Stimulated activated CD8-positive, alpha-beta memory T cell treated with anti-CD3 and anti-CD28 coated beads, Interleukin-4, amount 100 ng/mL, for 48 hours (primary cell): ENCODE measurements at regions not wholly inside any gene's neighbourhood (a gene's known extent, or its start where the extent isn't known, plus 50 kb on each side); places are given as distances from the start of the nearest gene placed in this dataset.

Experiments
- DNase-seq: peaks from one replicate; pipeline ENCODE4 v3.0.0-alpha.2; 2020

DNA sequence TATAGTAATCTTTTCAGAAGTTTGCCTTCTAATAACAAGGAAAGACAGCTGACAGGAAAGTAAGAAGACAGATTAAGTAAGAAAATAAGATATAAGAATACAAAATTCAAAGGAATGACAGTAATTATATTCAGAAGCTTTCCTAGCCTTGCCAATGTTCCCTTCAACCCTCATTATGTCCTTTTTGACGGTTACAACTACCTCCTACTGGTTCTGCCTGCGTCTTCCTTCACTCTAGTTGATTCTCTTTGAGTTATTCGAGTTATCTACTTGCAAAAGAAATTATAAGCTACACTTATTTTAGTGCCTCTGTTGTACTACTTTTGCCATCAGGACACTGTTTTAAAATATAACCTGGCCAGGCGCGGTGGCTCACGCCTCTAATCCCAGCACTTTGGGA, 218.9 kb upstream of the GYPC start:
- no peak for DNase-seq

DNA sequence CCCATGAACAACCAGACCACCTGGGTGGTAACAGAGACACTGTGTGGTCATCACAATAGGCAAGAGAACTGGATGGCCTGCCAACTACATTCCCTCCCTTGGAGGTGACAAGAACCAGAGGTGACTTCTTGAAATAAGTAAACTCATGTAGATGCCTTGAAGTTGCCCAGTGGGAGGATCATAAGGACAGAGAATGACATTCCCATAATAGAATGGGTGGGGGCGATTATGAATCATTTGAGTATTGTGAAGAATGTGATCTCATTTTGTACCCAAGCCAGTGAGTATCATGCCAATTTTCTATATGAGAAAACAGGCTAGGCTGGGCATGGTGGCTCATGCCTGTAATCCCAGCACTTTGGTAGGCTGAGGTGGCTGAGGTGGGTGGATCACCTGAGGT, 211.4 kb upstream of the GYPC start:
- DNase-seq, result no peak

DNA sequence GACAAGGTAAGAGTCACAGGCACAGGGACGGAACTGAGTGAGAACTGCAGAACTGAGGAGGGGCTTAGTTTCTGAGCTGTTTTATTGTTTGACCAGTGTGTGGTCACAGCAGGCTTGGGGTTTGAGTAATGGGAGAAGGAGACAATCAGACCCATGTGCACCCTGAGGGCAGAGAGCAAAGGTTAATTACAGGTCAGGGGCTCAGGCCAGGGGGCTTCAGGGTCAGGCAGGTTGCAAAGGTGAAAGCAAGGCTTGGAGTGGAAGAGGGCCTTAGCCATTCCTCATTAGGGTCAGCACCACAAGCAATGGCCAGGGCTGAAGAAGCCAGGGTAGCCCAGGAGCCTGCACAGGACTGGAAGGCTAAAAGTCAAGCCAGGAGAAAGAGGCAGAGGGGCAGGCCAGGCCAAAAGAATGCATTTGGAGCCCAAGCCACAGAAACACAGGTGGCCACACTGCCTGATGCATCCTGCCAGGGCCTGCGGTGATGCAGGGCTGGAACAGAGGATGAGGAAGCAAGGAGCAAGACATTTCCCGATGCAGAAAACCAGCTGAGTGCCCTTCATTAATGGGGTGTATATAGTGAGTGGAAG, 209.8 kb upstream of the GYPC start:
- no peak for DNase-seq

DNA sequence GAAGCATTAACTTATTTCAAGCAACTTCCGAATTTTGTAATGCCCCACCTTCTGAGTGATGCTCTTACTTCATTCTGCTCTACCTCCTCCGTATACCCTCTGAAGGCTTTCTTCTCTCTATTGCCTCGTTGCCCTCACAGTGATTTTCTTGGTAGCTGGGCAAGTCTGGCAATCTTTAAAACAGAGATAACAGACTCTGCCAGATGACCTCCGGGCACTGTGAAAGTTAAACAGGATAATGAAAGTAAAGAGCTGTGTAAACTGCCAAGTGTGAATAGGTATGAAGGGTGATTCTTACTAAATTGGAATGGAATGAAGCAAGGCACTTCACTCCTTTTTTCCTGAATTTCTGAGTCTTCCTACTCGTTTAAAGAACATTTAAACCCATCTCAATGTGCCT, 207.3 kb upstream of the GYPC start:
- DNase-seq, result no peak

DNA sequence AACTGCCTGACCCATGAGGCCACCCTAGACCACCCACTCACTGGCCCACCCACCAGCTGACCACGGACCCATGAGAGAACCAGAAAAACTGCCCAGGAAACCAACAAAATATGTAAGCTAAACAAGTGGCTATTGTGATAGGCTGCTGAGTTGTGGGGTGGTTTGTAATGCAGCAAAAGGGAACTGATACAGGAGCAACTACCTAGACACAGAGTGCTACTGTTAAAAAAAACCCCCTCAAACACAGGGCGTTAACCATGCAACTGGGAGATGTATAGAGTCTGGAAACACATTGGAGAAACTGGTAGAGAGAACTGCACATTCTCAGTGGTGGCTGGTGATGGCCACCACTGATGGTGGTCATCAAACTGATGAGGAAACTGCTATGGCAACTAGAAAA, 206.3 kb upstream of the GYPC start:
- no peak for DNase-seq

DNA sequence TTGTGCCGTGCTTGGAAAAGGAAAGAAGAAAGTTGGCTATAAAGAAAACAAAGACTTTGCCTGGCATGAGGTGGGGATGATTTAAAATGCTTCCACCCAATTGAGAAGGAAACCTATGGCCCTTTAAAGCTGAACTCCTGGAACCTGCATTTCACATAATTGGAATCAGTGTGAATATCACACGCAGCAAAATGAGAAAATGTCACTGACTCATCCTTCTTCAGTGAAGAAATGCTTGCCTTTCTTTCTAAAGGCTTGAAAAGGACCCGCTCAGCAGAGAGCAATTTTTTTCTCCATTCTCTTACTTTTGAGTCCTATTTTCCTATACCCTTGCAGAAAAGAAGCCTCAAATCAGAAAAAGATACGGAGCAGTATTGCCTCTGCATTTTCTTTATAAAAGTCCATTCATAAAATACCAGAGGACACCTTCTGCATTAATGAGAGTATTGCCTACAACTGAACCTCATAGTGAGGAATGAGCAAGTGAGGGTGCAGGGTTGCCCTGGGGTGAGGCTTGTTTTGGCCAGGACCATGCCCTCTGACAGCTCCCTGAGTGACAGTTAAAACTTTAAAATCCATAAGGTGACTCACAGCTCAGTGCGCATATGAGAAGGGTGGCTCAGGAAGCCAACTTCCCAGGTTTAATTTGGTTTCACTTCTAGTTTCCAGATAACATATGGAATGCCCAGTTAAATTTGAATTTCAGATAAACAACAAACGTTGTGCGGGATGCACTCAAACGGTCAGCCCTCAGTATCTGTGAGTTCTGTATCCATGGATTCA, 191.9 kb upstream of the GYPC start:
- no peak for DNase-seq

DNA sequence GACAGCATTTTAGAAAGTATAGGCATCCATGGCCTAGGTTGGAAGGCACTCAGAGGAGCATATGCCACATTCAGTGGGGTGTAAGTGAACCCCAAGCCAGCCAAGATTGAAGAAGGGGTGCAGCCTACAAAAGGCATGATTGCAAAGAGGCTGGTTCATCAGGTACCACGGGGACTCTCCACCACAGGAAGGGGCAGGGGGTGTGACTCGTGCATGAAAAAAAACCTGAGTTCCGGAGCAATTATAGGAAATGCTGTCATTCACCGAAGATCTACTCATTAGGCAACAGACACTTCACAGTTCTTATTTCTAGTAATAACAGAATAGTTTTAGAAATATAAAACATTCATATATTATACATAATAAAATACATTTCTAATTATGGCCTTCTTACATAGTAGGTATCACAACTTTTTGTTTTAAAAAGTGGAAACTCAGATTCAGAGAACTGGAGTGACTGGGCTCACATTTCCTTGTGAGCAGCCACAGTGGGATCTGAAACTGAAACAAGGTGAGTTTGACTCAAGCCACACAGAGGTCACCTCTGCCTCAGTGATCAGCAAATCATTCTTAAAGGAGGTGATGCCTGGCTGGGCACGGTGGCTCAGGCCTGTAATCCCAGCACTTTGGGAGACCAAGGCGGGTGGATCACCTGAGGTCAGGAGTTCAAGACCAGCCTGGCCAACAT, 188.4 kb upstream of the GYPC start:
- DNase-seq, result no peak

DNA sequence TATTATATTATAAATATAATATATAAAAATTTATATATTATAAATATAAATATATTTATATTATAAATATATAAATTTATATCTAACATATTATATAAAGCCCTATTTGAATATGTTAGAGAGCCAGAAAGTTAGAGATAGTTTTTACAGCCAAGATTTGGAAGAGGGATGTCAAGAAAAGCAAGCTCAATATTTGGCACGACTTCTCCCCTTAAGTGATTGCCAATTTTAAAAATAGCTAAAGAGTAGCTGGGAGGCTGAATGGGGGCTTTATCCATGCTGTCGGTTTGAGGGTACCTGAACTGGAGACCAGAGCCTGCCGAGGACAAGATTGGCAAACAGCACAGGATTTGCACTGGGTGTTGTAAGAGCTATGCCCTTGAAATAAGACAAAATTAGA, 180.9 kb upstream of the GYPC start:
- DNase-seq, result no peak

DNA sequence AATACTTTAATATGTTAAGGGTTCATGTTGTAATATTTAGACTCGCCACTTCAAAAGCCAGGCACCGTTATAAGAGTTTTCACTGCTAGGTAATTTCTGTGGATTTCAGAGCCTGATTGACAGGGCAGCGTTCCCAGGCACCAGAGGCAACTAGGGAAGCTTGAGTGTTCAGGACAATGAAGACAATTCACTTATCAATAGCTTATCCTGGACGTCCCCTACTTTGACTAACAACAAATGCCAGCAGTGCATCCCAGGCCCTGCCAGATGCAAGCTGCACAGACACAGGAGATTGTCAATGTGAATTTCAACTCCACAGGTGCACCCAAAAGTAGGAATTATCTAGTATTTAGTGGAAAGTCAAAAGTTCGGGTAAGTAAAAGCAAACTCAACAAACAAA, 179.3 kb upstream of the GYPC start:
- no peak for DNase-seq

DNA sequence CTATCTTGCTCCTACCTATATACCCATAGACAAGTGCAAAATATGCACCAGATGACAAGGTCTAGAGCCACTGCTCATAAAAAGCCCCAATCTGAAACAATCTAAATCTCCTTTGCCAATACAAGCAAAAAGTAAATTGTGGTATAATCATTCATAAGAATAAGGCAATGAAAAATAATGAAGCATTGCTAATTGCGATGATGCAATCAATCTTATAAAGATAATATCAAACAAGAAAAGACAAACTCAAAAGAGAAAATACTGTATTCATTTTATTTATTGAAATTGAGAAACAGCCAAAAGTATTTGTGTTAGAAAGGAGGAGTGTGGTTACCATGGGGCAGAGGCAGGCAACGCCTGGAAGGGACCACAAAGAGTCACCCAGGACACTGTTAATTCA, 175.9 kb upstream of the GYPC start:
- no peak for DNase-seq

DNA sequence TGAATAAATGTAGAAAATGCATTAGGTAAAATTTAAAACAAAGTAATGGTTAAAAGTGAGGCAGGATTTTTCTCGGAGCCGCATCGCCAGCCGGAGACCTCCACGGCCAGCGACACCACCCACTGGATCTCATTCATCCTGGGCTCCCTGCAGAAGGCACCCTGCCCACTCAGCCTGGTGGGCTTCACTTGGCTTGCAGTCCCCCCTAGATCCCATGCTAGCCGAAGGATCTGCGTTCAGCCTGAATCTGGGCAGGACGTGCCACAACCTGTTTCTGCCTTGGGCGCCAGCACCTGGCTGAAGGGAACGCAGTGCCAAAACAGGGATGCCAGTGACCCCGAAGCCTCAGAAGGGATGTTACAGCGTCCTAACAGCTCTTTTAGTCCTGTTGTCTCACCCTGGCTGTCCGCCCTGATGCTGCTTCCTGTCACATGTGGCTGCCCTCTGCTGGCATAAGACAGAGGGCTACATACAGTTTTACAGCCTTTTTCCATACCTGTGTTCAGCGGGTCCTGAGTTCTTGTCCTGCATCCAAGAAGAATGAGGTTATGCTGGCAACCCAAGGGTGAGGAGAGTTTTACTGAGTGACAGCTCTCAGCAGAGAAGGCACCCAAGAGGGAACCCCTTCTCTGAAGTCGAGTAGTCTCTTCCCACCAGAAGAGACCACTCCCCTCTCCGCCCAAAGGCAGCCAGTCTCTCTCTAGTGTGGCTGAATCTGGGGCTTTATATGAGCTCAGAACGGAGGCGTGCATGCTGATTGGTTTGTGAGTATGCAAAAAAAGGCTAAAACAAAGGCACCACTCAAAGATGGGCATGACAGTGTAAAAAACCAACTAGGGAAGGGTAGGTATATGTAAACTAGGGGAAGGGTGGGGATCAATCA, 173.1 kb upstream of the GYPC start:
- DNase-seq, result no peak

DNA sequence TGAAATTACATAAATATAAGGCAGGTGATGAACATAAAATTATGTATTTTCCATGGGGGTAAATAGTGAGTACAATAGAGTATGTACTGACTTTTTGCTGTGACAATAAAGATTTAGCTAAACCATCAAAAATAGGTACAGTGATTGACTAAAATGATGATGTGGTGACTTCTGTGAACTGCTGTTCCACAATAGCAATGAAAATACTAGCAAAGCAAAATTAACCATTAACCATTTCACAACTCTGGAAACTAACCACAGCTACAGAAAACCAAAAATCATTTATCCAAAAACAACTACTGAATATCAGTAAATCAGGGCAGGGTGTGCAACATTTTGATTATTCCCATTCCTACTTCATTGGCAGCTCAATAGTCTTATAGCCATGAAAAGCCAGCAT, 161.4 kb upstream of the GYPC start:
- no peak for DNase-seq

DNA sequence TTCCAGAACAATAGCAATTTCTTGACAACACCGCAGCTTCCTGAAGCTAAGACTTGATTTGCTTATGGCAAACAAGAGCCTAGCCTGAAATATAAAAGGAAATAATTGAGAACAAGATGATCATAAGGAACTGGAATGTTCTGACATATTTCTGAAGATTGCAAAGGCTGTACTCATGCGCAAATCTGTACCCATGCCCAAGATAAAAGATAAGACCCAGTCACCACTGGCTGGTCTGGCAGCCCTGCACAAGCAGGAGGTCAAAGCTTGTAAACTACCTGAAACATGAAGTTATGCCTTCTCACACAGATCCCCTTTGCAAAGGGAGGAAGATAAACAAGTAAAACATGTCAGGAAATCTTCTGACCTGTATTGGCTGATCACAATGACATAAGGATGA, 160.8 kb upstream of the GYPC start:
- no peak for DNase-seq

DNA sequence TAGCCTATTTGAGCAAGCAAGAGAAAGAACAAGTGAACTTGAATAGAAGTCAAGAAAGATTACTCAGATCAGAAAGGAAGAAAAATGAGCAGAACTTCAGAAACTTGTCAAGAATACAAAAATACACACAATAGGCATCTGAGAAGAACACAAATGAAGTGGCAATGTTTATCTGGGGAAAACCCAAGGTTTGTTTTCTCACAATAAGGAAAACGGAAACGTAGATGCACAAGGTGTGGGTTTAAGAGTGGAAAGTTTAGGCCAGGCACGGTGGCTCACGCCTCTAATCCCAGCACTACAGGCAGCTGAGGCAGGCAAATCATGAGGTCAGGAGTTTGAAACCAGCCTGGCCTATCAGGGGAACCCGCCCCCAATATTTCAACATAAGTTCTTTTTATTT, 159.5 kb upstream of the GYPC start:
- DNase-seq, result no peak

DNA sequence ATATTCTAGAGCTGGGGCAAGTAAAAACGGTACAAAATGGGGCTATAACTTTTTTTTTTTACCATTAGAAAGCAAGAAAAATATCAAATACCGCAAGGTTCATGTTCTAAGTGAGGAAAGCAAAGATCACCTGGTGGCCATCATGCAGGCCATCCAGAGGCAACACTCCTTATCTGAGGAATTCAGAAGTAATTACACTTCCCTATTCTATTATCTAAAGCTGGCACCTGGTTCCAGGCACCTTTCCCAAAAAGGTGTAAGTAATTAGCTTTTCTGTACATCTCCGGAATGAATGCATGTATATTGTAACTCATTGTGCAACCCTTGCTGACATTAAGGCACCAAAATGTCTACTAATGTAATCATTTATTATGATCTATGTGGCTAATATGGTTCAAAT, 152.5 kb upstream of the GYPC start:
- DNase-seq, result no peak

DNA sequence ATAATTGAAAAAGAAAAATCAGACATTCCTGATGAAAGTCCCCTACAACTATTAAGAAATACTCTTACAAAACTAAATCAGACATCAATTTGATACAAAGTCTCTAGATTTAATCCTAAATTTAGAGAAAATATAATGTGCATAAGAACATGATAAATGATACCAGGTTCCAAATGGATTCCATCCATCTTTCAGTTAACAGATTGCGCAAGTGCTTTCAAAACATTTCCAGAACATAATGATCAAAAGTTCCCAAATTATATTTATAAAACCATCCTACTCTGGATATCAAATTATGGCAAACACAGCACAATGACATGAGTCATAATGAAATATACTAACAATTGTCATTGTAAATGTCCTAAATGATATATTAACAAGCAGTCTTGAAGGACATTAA, 151.0 kb upstream of the GYPC start:
- DNase-seq, result no peak

DNA sequence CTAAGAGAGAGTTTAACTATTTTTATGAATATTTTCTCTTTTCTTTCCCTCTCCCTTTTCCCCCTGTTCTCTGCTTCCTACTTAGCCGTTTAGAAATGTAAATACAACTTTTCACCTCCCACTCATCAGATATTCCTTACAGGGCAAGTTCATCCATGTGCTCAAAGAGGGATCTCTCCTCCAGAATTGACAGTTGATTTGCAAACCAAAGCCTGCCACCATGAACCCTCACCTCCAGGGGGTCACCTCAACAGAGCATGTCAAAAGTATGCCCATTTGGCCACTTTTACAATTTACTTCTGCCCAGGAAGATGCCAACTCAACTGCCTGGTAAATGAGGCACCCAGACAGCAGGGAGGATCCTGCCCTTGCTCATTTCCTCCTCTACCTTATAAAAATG, 149.2 kb upstream of the GYPC start:
- no peak for DNase-seq

DNA sequence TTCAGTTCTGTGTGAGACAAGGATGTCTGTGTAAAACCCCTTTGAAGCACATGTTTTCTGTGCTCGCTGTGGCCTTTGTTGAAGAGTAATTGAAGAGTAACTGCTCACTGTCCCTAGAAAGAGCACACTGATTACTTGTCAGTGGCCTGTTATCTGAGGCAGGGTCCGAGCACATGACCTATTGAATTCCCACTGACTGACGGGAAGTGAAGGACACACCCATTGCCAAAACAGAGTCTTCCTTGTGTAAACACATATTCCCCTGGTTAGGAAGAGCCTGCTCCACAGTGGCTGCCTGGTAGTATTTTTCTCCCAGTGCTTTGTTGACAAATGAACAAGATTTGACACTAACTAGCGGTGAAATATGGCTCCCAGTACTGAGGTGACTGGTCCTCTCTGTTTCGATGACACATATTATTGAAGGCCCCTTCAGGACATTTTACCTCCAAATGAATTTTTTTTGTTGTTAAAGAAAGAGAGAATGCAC, 148.5 kb upstream of the GYPC start:
- no peak for DNase-seq

DNA sequence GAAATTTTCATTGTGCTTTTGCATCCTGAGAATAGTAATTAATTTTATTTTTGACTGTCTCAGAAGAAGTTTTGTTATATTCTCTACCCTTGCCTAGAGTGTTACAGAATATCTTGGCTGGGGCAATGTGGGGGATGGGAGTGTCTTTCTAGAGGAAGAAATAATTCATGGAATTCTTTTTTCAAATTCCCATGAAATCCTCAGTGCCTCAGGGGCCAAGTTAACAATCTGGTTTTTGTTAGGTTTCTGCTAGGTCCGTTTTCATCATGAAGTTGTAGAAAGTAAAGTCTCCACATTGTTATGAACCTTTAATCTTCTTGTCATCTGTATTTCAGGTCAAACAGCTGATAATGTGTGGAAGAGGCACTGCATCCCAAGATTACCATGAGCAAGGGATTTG, 145.6 kb upstream of the GYPC start:
- no peak for DNase-seq

DNA sequence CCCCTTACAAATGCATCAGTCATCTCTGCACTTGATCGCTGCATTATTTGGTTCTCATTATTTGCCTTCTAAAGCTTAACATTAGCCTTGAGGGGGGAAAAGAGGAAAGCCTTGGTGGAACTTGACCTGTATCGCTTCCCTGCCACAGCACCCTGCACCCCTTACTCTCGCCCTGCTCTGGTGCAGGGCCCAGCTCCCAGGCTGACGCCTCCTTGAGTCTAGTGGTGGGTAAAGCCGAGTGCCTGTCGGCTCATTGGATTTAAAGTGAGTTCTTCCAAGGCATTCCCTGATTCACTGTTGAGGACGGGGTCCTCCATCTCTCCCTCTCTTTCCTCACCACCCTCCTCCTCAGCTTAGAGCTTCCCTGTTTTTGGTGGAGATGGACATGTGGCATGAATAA, 145.0 kb upstream of the GYPC start:
- DNase-seq, result no peak

DNA sequence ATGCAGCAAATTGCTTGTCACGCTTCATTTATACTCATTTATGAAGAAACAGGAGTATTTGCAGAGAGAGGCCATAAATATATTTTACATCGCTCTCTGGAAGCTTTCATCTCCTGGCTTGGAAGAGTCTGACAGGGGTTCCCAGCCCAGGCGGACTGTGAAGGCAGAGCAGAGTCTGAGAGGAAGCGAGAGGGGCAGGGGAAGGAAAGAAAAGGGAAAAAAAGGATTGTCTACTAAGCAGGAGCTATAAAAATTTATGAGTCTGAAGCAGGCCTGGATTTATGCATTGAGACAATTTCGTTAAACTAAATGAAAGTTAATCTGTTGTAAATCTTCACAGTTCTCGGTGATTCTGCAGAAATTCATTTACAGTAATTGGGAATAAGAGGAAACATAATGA, 143.9 kb upstream of the GYPC start:
- DNase-seq, result no peak

DNA sequence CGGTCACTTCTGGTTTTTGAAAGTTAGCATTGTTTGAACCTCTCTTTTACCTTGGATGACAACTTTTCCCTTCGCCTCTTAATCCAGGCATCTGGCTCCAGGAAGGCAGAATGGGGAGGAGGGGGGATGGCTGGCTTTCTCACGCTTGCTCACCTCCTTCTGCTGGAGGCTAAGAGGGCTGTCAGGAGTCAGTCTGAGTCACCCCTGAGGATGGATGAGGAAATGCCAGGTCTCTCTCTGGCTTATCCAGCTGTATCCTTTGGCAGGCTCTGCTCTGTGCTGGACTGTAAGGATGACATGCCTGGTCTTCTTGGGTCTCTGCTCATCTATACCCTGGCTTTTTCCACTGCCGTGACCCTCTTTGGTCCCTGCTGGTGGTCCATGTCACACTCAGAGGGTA, 142.9 kb upstream of the GYPC start:
- no peak for DNase-seq

DNA sequence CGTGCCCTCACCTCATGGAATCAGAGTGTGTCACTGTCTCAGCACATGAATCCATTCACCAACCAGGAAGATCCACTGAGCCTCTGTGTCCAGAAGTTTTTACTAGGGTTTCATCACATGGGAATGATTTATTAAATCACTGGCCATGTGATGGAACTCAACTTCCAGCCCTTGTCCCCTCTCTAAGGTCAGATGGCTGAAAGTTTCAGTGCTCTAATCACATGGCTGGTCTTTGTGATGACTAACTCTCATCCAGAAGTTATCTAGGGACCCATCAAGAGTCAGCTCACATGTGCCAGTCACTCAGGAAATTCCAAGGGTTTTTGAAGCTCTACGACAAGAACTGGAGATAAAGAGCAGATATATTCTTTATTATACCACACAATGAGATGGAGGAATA, 140.5 kb upstream of the GYPC start:
- DNase-seq, result no peak
